ENCODE measurements at regions not wholly inside any gene's neighbourhood (a gene's known extent, or its start where the extent isn't known, plus 50 kb on each side); places are given as distances from the start of the nearest gene placed in this dataset.

DNA sequence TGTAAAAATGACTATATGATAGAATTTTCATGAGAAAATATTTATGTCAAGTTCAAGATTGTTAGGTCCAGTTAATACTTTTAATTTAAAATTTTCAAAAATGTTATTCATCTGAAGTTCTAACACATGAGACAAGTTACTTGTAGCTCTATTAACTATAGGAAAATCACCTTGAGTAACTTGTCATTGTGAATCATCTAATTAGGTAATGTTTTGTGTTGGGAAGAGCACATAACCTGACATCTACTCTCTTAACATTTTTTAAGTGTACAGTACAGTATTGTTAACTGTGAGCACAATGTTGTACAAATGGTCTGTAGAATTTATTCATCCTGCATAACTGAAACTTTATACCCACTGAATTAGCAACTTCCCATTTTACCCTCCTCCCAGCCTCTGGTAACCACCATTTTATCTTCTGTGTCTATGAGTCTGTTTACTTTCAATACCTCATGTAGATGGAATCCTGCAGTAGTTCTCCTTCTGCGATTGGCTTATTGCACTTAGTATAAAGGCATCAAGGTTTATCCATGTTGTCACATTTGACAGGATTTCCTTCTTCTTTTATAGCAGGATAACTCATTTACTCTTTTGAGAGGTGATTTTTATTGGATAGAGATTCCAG, 54.6 kb downstream of the ARL4A start:
- no peak for DNase-seq

DNA sequence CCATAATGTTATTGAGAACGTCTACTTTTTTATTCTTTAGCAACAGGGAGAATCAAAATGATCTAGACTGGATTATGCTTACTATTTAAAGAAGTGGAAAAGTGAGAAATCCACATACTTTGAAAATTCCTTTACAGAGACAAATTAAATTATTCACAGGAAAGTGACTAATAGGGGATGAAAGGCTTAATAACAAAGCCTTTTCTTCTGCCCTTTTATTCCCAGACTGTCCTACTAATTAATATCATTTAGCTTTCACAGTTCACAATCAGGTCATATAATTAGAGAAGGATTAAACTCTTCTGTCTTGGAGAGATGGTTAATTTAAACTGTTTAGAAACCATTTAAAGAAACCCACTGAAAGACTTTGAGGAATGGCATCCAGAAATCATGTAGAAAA, 58.8 kb downstream of the ARL4A start:
- DNase-seq, result no peak

- no peak for DNase-seq
Measured at GRCh38 chr7:12747687-12748306, 60.4 kb downstream of the ARL4A start.

- DNase-seq, result no peak
Measured at GRCh38 chr7:12749069-12749468, 61.6 kb downstream of the ARL4A start.

- DNase-seq, result no peak
Measured at GRCh38 chr7:12749746-12750145, 62.3 kb downstream of the ARL4A start.

DNA sequence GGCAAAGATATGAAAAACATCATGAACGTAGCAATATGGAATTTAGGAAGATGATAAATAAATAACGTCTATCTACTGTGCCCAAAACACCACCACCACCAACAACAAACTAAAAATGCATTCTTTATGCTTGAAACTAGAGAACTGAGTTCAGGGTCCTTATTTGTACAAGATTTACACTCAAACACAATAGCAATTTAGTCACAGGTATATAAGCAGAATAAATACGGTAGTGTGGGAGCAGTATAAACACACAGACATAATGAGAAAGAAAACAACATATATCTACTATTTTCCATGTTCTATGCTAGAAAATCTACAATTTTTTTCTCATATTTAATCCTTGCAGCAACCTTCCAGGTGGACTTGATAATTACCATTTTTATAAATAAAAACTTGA, 64.3 kb downstream of the ARL4A start:
- DNase-seq, result no peak

- DNase-seq, result no peak
Measured at GRCh38 chr7:12754179-12754578, 66.7 kb downstream of the ARL4A start.

DNA sequence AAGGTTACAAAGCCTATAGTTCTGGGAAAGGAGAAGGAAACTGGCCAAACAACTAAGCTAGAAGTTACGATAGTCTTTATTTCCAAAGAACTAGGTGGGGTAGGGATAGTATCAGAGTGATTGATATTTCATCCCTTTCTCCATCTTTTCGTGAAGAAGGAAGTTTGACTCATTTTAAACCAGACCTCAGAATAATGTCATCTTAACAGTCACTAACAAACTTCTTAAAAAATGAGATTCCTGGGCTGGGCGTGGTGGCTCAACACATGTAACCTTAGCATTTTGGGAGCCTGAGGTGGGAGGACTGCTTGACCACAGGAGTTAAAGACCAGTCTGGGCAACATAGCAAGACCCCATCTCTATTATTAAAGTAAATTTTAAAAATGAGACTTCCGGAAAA, 69.4 kb downstream of the ARL4A start:
- DNase-seq, result no peak

DNA sequence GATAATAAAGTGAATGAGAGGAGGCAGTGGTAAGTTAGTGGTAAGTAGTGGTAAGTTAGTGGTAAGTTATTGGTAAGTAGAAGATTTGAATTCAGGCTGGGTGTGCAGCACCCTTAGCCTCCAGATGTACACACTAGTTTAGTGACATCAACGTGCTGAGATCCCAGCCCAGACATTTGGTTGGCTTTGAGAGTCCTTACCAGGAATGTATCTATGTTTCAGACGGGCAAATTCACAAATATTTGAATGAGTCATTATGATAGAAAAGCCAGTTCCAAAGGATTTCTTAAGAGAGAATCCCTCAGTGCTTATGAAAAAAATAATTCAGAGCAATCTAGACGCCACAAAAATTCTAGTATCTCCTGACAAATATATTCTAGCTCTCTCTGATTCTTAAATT, 70.0 kb downstream of the ARL4A start:
- no peak for DNase-seq

GRCh38 chr7:12759151-12759550, 71.7 kb downstream of the ARL4A start:
- no peak for DNase-seq

GRCh38 chr7:12761111-12761510, 73.7 kb downstream of the ARL4A start:
- no peak for DNase-seq

- DNase-seq, result no peak
Measured at GRCh38 chr7:12761691-12762090, 74.3 kb downstream of the ARL4A start.

GRCh38 chr7:12764458-12764891, 77.0 kb downstream of the ARL4A start:
- DNase-seq, result no peak

GRCh38 chr7:12765431-12766100, 78.1 kb downstream of the ARL4A start:
- DNase-seq, result no peak

DNA sequence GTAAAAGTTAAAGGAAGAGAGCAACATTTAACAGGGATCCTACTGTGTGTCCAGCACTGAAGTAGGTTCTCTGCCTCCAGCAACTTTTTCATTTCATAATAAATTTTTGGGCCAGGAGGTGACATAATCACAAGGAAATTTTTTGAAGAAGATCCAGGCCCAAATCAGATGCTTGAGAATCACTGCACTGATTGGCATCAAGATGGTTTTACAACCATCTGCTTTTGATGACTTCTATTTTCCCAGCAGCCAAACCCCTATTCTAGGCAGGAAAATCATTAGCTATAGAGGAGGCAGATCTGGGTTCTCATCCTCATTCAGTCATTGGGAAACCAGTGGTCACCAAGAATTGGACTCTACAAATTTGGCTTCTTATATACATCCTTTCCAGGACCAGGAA, 79.0 kb downstream of the ARL4A start:
- DNase-seq, result no peak

- DNase-seq, result no peak
Measured at GRCh38 chr7:12768948-12769347, 81.5 kb downstream of the ARL4A start.

- no peak for DNase-seq
Measured at GRCh38 chr7:12769444-12769843, 82.0 kb downstream of the ARL4A start.

DNA sequence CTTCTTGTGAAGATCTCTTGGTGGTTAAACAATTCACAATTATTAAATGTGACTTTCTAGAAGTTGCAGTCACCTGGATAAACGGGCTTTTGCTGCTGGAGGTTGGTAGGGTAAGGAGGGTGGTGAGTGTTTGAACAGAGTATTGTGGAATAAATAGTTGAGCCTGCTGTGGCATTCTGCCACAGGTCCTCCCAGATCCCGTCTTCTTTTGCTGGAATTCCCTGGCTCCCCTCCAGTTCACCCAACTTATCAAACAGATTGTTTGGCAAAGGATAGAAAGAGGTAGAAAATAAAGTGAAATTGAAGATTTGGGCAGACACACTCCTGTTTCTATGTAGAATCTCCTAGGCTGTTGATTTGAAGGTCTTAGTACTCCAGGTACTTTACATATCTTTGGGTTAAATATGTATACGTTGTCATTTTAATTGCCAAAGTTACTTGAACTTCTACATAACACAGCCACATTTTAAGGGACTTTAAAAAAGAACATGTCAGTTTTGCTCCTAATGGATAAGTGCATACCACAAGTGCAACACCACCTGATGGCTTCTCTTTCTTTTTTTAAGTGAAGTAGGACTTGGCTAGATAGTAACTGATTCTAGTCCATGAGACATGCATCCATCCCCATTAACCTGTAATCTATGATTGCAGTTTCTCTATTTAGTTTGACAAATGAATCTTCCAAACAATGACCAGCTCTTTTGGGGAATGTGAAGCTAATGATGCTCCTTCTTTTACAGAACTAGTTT, 83.0 kb downstream of the ARL4A start:
- DNase-seq, result no peak

DNA sequence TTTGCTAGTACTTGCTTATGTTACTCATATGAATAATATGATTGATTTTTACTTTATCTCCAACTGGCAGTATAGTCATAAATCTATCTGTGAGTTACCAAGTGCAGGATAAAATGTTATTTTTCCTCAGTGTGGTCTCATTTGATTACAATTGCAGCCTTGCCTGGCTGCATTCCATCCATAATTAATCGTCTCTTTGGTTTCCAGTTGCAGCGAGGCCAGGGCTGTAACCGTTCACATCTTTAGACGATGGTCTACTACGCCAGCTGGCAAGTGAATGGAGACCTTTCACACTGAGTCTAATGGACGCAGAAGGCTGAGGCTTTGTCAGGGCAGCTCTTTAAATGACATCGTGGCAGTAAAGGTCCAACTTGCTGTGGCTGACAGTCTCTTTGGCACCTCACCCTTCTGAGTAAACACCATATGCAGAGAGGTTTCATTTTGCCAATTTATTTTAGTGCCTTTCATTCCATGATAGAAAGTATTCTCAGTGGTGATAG, 84.0 kb downstream of the ARL4A start:
- DNase-seq, result no peak

GRCh38 chr7:12772768-12773167, 85.3 kb downstream of the ARL4A start:
- no peak for DNase-seq

GRCh38 chr7:12777257-12777656, 89.8 kb downstream of the ARL4A start:
- no peak for DNase-seq

GRCh38 chr7:12779947-12780346, 92.5 kb downstream of the ARL4A start:
- DNase-seq, result no peak

- DNase-seq, result no peak
Measured at GRCh38 chr7:12783421-12784095, 96.1 kb downstream of the ARL4A start.

Data from T-helper 1 cell (primary cell).